PC-3 (cell line): ENCODE measurements at regions not wholly inside any gene's neighbourhood (a gene's known extent, or its start where the extent isn't known, plus 50 kb on each side); places are given as distances from the start of the nearest gene placed in this dataset.

Source experiments
- CTCF ChIP-seq: fragments of 300-600 bp; sonication (generic); conservative IDR thresholded peaks from 2 replicates; pipeline ENCODE4 v1.5.1; 2017; ENCODE audit warnings: antibody characterized with exemption, low read depth, mild to moderate bottlenecking, low read length
- EZH2phosphoT487 ChIP-seq: fragments of 300-600 bp; sonication (generic); IDR thresholded peaks from 2 replicates; pipeline ENCODE4 v1.6.1; 2018; ENCODE audit warnings: mild to moderate bottlenecking, antibody characterized with exemption, low read length, borderline replicate concordance

- TF ChIP-seq CTCF = no peak
- TF ChIP-seq EZH2phosphoT487 = no peak
Observed at GRCh38 chr6:115863211-115863610, 197.5 kb downstream of the FRK start.
